Suppressor macrophage (primary cell): ENCODE measurements at regions not wholly inside any gene's neighbourhood (a gene's known extent, or its start where the extent isn't known, plus 50 kb on each side); places are given as distances from the start of the nearest gene placed in this dataset.
"Not testable (repeated sequence)": the region's sequence is repeated elsewhere in the genome, so short reads cannot be mapped to it uniquely, and the experiment has no call there.

Source experiments
- DNase-seq, 4 experiments: peaks; one replicate each; pipeline ENCODE4 v3.0.0-alpha.2; 2020 to 2022

DNA sequence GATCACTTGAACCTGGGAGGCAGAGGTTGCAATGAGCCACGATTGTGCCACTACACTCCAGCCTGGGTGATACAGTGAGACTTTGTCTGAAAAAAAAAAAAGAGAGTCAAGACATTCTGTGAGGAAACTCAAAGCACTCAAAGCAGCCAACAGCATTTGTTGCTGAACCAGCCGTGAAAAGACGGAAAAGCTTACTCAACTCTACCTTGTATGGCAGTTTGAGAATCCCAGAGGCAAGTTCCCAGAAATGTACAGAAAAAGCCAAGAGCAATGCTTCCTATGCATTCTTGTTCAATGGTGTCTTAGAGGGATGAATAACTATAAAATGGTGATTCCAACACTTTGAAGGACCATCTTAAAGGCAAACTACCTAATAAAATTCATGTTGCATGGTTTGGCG, 170.2 kb downstream of the HSD17B3 start:
- DNase-seq, result no peak

DNA sequence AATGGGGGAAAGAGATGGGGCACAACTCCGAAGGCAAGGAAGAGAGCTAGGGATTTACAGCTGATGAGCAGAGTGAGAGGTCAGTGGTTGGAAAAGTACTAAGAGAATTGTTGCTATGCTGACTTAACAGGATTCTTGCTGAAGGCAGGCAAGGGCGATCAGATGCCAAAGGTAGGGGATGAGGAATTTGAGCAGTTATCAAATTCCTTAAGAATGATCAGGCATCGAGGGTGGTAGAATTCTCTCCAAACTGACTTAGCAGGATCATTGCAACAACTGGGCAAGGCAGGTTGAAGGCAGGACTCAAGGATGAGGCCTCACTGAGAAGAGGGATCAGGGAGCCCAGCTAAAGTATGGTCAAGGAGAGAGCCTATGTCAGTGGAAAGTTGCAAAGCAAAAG, 171.0 kb downstream of the HSD17B3 start:
- no peak for DNase-seq

DNA sequence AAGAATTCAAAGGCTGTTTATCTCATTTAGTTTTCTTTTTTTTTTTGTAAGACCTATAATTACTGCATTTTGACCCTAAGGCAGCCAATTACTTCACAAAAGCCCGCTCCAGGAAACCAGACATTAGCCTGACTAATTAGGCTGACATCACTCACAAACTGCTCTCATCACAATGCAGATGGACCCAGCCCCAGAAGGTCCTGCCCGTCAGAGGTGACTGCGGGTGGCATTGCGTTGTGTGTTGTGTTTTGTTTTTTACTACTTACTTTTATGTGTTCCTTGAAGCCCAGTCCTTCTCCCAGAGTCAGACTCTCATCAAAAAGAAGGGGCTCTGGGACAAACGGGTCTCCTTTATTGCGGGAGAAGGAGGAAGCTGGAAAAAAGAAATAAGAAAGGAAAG, 172.2 kb downstream of the HSD17B3 start:
- DNase-seq, result no peak

DNA sequence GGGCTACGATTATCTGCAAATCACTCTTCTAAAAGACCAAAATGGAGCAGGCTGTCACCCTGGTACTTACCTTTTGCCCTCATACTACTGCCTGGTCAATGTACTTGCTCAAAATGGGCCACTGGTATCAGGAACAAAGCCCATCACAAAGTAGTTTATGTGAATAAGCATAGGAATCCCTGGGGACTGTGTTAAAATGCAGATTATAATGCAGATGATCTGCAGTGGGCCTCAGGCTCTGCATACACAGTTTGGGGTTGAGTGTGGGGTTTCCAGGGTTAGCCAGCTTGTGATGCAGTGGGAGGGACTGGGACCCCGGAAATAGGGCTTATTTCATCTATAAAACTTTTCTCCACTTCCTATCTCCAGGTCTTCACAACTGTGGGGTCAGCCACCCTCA, 173.1 kb downstream of the HSD17B3 start:
- no peak for DNase-seq

DNA sequence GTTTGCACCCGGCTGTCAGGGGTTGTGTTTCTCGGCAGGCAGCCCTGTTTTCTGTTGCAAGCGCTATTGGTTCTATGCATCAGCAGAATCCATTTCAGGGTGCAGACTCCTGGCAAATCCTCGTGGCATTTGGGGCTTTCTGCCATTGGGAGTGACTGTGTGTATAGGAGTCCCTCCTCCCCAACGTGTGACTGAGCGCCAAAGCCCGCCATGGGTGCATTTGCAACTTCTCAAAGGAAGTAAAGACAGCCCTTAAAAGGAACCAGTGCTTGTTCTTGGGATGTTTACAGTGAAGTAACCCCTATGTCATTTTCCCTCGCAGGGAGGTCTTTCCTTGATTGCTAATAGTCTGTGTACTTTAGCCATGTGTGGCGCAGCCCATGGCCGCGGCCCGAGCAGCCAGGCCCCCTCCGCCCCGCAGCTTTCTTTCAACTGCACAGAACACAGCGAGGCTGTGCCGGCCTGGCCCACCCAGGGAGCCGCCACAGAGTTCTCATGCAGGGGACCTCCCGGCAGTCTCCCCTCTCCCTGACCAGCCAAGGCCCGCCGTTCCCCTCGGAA, 175.6 kb downstream of the HSD17B3 start:
- DNase-seq, result peak in 2 of 4 experiments; percentile 16 to 17

DNA sequence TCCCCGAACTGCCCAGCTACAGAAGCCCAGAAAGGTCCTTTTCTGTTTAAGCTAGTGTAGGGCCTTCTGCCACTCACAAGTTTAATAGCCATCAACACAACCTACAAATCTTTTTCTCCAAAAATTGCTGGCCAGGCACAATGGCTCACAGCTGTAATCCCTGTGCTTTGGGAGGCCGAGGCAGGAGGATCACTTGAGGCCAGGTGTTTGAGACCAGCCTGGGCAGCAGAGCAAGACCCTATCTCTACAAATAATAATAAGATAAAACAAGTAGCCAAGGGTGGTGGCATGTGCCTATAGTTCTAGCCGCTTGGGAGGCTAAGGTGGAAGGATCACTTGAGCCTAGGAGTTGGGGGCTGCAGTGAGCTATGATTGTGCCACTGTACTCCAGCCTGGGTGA, 176.4 kb downstream of the HSD17B3 start:
- DNase-seq, result no peak

DNA sequence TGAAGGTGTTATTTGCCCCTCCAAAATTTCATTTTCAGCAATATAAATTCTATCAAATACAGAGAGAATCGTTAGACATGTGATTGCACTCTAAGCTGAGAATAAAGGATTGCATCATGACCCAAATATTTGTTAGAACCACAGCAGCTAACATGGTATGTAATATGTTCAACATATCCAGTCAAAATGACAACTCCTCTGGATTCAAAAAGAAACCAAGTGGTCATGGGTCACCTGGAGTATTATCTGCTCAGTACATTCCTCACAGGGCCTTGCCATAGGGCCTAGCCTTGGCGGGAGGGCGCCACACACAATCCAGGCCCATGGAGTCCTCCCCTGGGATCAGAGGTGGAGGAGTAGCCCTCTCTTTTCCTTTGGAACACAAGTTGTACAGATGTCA, 179.2 kb downstream of the HSD17B3 start:
- DNase-seq, result no peak

DNA sequence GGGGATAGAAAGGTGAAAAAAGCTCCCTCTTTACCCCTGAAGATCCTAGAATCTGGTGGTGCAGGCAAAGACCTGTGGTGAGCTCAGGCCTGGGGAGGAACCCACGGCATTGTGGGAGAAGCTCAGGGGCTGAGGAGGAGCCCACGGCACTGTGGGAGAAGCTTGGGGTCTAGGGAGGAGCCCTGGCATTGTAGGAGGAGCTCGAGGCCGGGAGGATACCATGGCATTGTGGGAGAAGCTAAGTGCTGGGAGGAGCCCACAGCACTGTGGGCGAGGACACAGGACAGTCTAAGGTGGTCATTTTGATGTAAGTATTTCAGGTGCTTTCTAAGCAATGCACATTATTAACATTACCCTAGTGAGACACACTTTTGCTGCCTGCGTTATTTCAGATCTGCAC, 179.7 kb downstream of the HSD17B3 start:
- DNase-seq, result no peak

DNA sequence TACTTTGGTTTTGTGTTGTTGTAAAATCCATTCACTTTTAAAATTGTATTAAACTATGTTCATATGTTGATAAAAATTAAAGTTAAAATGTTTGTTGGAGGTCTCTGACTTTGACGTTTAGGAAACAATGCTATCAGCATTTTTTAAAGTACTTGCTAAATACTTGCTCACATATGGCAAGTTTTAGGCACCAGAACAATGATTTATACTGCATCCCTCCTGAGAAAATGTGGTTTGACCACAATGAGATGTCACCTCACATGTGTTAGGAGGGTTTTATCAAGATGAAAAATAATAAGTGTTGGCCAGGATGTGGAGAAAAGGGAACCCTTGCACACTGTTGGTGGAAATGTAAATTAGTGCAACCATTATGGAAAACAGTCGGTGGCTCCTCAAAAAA, 180.8 kb downstream of the HSD17B3 start:
- DNase-seq, result no peak

DNA sequence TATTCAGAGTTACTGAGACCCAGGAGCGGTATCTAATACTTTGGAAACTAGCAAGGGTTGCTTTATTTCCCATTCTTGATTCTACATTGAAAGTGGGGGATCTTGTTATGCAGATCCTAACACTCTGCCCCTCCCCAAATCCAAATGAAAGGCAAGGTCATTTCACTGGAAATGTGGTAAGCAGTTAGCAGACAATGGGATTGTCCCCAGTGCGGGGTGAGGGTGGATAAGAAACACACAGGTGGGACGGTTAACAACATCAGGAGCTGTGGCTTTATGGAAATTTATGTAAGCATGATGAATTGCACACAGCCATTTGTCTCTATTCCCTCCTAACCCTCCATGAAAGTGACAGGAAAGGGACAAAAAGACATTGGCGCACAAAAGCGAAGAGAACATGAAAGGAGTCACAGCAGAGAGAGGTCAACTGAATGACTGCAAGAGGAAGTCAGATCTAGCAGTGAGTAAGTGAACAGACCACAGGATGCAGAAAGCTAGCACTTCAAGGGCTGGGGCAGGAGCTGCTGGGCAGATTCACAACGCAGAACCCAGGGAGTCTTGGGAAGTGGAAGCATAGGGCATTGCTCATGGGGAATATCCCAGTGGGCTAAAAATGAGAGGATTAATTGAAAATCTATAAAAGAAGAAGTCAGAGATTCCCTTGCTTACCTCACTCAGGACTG, 184.4 kb downstream of the HSD17B3 start:
- DNase-seq, result peak; percentile 67 to 84 (median 73)

DNA sequence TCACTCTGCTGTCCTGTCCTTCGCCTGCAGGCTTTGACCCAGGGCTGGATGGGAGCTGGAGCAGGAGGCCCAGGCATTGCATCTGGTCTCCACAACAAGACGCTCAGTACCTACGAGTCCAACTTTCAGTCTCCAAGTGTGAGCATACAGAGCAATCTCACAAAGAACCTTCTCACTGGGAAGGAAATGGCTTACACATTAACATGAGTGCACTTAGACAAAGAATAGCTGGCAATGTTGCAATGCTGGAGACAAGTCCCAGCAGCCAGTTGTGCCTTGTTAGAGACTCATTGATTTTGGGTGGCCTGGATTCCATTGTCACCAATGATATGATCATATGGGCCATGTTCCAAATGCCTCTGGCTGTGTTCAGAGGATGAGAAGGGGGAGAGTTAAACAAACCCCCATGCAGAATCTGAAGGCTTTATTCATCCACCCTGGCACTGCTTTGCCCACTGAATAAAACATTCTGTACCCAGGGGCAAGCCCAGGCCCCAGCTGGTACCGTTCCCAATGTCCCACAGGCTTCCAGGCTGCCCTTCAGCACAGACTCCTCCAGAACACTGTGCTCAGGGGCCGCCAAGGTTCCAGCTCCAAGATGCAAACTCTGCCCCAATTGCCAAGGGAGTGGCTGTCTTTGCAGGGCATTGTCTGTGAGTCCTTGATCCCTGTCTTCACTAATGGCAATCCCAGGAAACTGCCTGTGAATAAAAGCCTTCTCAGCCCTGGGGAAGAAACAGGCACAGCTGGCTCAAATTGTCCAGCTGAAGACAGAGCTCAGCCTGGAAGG, 185.5 kb downstream of the HSD17B3 start:
- DNase-seq, result peak in 1 of 4 experiments; percentile 33

DNA sequence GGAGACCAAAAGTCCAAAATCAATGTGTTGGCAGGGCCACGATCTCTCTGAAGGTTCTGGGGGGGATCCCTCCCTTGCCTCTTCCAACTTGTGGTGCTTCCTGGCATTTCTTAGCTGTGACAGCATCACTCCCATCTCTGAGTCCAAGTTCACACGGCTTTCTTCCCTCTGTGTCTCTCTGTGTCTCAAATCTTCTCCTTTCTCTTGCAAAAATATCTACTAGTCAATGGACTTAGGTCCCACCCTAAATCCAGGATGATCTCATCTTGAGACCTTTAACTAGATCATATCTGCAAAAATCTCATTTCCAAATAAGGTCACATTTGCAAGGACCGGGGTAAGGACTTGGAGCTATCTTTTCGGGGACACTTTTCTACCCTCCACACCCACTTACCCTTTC, 186.1 kb downstream of the HSD17B3 start:
- no peak for DNase-seq

DNA sequence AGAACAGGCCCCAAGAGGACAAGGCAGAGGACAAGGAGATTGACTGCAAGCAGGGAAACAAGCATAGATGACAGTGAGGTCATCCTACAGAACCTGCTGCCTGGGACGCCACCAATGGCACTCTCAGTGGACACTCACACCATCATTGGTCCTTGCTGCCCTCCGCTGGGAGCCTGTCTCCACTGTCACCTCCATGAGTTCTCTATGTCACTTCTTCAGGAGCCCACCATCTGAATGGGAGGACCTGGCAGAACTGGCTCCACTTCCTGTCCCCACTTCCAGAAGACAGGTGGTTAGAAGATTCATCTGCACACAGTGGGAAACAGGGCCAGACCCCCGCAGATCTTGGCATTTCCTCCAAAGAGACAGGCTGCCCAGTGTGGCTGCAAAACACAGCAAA, 188.9 kb downstream of the HSD17B3 start:
- no peak for DNase-seq

DNA sequence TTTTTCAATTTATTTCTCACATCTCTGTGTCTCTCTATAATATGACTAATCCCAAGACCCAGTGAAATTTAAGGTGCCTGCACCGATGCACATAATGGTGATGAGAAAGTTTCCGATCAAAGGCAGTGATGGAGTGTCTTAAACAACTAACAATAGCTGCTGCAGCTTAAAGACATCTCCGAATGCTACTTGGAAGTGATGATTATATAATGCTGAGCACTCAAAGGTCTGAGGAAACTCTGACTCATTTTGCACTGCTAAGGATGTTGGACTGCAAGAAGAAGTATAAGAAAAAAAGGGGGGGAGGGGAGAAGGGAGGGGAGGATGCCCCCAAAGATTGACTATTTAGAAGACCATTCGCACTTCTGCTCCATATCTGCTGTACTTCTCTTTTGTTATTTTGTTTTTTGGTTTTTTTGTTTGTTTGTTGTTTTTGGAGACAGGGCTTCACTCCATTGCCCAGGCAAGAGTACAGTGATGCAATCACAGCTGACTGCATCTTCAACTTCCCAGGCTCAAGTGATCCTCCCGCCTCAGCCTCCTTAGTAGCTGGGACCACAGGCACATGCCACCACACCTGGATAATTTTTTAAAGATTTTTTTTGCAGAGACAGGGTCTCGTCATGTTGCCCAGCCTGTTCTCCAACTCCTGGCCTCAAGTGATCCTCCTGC, 192.2 kb downstream of the HSD17B3 start:
- peak; percentile 26 to 81 (median 64) for DNase-seq

DNA sequence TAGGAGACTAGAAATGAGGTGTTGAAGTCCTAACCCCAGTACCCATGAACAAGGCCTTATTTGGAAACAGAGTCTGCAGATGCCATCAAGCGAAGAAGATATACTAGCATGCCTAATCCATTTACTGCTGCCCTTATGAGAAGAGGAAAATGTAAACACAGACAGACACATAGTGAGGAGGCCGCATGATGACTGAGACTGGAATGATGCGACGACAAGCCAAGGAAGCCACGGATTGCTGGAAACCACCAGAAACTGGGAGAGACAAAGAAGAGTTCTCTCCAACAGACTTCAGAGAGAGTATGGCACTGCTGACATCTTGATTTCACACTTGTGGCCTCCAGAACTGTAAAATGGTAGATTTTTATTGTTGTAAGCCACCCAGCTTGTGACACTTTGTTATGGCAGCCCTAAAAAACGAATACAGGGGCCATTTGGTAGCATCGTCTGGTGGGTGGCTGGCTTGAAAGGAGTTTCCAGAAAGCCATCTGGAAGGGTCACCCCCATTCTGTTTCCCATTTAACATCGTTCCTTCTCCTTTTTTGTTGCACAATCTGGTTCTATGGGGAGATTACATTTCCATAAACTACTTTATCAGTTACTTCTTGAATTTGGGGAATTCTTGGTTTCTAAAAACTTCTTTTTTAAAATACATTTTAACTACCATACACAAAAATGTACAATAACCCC, 193.1 kb downstream of the HSD17B3 start:
- DNase-seq, result peak in 3 of 4 experiments; percentile 28 to 58 (median 44)

DNA sequence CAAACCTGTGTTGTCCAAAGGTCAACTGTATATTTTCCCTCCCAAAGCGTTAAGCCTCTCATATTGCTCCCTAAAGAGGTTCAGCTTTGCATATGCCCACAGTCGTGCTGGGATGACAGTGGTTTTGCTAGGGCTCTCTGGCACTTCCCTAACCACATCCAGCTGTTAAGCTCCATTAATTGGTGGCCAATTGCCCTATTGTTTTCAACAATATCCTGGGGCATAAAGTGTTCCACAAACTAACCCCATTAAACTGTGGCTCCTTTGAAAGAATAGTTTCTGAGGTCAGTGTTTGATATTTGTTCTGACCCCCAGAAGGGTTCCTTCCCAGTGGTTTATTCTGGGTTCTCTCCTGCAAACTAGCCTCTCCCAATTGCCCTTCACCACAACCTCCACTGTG, 194.5 kb downstream of the HSD17B3 start:
- DNase-seq, result no peak

DNA sequence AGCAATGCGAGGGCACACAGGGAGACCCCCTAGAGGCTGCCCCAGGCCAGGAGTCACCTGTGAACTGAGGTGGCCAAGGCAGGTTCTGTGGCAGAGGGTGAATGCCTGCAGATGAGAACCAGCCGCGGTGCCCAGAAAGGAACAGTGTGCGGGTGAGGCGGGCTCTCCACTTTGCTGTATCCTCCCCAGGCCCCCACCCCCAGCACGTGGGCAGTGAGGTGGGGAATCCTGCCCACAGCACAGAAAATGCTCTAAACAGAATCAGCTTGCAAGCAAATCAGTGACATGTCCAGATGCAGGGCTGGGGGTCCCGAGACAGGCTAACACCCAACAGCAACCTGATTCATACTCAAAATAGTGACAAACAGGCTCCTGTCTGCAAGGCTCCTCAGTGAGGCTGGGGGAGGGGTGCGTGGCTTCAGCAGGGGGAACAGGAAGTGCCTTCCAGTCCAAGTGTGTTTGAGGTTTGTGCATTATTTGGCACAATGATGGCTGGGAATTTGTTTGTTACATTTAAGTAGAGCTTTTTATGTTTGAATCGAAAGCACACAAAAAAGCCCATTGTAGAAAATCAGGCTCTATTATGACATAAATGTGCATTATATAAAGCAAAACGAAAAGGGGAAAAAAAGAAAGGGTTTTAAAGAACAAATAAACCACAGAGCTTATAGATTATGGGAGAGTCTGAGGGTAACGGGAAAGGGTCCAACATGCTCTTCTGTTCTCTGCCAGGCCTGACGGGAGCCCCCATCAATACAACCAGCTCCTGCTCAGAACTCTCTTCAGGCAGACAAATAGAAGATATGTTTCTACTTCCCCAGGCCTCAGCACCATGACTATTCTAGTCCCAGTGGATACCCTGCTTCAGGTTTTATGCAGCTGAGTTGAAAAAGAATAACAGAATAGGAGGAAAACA, 201.3 kb downstream of the HSD17B3 start:
- DNase-seq, result peak; percentile 15 to 61 (median 50)

DNA sequence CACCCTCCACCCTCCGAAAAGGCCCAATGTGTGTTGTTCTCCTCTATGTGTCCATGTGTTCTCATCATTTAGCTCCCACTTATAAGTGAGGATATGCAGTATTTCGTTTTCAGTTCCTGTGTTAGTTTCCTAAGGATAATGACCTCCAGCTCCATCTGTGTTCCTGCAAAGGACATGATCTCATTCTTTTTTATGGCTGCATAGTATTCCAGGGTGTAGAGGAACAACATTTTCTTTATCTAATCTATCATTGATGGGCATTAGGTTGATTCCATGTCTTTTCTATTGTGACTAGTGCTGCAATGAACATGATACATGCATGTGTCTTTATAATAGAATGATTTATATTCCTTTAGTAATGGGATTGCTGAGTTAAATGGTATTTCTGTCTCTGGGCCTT, 211.3 kb downstream of the HSD17B3 start:
- not testable (repeated sequence) for DNase-seq

DNA sequence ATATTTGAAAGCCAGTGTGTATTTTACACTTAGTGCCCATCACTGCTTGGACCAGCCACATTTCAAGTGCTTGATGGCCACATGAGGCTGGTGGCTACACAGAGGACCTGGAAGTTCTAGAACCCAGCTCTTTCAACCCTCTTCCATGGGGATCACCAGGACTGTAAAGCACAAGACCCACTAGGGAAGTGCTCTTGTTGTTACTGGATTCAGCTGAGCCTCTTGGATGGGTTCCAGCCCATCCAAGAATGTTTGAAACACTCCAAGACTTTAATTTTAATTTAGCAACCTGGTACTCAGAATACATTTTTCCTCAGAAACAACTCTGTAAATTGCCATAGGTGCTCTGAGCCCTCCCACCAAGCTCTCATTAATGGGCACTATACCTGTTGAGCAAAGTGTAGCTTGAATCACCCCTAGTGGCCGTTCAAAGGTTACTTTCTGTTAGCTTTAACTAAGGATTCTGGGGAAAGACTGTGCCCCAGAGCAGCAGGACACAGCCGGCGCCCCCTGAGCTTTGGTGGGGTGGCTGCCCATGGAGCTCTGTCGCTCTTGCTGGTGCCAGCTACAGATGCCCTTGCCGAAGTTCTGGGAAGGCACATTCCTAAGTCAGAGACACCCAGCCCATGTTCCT, 212.4 kb downstream of the HSD17B3 start:
- no peak for DNase-seq

DNA sequence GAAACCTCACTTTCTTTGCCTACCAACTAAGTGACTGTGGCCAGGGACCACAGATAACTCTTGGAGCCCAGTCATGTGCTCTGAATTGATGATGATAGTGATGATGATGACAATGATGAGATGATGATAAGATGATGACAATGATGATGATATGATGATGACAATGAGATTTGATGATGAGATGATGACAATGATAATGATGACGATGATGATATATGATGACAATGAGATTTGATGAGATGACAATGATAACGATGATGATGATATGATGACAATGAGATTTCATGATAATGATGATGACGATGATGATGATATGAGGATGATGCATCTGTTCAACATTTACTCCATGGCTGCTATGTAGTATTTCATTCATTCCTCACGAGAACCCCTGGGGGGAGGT, 213.0 kb downstream of the ERCC6L2 start:
- DNase-seq, result no peak

DNA sequence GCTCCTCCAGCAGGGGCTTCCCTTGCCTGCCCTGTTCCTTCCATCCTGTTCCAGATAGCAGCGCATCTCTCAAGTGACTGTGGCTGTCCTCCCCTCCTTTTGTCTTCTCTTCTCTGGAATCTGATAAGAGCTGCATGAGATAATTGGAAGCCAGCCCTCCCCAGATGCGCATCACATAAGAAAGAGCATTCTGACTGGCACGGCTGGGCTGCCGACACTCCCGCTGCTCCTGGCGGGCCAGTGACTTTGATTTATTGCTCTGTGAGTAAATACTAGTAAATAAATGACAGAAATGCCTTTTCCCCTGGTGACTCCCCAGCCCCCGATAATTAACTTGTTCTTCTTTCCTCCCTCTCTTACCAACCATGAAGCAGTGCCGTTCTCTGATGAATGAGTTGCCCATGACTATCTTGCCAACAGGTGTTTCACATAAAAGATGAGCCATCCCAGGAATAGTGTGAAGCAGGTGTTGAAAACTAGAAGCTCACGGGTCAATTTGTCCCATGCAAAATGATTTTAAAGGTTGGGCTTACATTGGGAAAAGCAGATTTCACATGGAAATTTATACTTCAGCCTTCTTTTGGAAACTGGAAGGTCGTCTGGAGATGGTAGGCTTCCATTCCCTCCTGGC, 212.3 kb downstream of the ERCC6L2 start:
- DNase-seq, result no peak
